Activated CD8-positive, alpha-beta memory T cell treated with anti-CD3 and anti-CD28 coated beads for 36 hours (primary cell): ENCODE measurements at regions not wholly inside any gene's neighbourhood (a gene's known extent, or its start where the extent isn't known, plus 50 kb on each side); places are given as distances from the start of the nearest gene placed in this dataset.

ENCODE experiments used
- CTCF ChIA-PET: fragments of 350-600 bp; sonication (Branson Sonifier 250); formaldehyde crosslinking; loops from one replicate; lab custom pipeline; 2021; ENCODE audit warnings: antibody characterized with exemption; lab: Charles Lee
- POLR2A ChIA-PET: fragments of 350-600 bp; sonication (Branson Sonifier 250); formaldehyde crosslinking; loops from one replicate; lab custom pipeline; 2021; ENCODE audit warnings: antibody characterized with exemption; lab: Charles Lee

DNA sequence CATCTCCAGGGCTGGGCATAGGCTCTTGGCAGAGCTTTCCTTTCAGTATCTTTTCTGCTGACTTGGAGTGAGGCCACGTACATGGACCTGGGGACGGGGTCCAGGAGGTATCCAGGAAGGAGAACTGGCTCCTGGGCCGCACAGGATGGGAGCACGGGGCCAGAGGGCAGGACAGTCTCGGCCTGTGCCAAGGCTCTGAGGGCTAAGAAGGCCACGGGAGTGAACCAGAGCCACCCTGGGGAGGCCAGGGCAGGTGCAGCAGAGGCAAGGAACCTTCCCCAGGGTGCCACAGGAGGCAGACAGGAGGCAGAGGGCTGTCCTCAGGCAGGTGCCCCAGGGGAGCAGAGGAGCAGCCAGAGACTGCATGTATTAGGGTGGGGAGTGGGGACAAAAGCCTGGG, 50.3 kb downstream of the PLXNA1 start:
- CTCF ChIA-PET, result no interaction called here
- POLR2A ChIA-PET, result no interaction called here

DNA sequence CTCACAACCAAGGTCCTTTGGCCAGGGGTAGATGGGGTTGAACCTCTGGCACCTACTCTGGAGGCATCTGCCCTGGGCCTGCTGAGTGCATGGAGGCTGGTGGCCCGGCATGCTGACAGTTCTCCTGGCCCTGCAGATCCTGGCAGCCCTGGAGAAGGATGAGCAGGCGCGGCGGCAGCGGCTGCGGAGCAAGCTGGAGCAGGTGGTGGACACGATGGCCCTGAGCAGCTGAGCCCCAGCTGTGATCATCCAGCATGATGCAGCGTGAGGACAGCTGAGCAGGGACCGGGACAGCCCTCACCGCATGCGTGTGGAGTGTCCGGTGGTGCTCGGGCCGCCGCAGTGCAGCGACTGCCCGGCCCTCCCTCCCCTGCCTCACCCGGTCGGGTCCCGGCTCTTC, 50.9 kb downstream of the PLXNA1 start:
- POLR2A ChIA-PET, result no interaction called here
- CTCF ChIA-PET, result no interaction called here

DNA sequence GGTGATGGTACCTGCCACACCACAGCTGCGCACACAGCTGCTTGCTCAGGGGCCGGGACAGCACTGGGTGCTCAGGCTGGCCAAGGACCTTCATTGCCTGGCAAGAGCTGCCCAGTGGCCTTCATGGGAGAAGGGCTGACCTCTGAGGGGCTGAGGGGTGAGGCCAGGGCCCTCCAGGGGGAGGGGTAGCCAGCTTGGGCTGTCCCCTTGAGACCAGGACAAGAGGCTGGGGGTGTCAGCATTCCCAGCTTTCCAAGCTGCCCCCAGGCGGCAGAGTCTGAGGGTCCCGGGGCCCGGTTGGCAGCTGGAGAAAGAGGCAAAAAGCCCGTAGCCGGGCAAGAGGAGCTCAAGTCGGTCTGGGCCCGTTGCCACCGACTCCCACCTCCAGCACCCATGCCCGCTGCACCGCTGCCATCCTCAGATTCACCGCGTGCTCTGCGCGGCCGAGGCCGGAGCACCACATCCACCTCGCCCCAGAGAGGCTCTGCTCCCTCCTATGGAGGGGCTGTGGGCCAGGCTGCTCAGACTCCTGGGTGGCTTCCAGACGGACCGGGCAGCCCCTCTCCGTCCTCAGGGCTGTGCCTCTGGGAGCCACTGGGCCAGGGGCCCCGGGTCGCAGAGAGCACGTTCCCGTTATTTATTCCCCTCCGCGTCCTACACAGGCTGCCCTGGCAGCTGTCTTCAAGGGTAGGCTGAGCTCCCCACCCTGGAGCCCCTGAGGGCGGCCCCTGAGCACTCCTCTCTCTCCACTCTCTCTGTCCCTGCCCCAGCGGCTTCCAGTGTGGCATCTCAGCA, 51.5 kb downstream of the PLXNA1 start:
- POLR2A ChIA-PET, result no interaction called here
- CTCF ChIA-PET, result interaction anchor here (1.0 kb wide), 1 partner anchor 340 kb away, joined by 3 read pairs; no protein-coding TSS in a partner anchor

DNA sequence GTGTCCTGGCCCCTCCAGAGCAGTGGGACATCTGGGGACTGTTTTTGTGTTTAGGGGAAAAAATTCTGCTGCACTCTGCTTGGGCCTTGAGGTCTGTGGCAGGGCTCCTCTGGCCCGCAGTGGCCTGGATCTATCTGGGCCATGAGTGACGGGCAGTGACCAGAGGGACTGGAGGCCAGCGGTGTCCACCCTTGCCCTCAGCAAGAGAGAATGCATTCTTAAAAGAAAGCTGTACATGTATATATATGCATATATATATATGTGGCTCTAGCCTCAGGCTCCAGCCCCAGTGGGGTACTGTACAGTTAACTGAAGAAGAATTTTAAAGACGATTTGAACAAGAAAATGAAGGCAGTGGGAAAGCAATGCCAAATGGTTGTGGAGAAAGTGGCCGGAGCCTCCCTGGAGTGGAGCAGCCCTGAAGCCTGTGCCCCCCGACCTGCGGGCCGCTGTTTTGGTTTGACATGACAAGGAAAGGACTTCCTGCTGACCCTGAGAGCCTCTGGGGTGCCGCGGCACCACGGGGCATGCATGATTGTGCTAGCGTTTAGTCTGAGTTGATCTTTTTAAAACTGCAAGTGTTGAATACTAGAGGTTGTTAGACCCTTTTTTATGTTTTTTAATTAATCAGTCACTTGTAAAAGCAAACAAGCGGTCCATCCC, 52.2 kb downstream of the PLXNA1 start:
- ChIA-PET POLR2A (no interaction called here), CTCF (interaction anchor here (1.0 kb wide), 1 partner anchor 339 kb away, joined by 3 read pairs; no protein-coding TSS in a partner anchor)

DNA sequence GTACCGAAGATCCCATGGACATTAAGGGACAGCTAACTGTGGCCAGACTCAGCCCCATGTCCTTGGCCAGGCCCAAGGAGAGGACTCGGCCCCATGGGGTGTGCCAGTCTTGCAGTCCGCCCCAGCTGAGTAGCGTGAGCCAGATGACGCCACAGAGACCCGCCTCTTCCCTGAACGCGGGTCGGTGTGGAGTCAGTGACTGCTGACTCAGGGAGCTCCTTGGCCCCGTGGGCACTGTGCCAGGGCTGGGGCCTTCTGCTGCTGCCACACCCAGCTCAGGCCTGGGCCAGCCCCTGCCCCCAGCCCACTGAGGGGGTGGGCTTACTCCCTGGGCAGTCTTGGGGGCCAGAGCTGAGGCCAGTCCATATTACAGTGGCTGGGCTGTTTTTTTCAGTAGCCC, 52.8 kb downstream of the PLXNA1 start:
- POLR2A ChIA-PET, result no interaction called here
- CTCF ChIA-PET, result no interaction called here

DNA sequence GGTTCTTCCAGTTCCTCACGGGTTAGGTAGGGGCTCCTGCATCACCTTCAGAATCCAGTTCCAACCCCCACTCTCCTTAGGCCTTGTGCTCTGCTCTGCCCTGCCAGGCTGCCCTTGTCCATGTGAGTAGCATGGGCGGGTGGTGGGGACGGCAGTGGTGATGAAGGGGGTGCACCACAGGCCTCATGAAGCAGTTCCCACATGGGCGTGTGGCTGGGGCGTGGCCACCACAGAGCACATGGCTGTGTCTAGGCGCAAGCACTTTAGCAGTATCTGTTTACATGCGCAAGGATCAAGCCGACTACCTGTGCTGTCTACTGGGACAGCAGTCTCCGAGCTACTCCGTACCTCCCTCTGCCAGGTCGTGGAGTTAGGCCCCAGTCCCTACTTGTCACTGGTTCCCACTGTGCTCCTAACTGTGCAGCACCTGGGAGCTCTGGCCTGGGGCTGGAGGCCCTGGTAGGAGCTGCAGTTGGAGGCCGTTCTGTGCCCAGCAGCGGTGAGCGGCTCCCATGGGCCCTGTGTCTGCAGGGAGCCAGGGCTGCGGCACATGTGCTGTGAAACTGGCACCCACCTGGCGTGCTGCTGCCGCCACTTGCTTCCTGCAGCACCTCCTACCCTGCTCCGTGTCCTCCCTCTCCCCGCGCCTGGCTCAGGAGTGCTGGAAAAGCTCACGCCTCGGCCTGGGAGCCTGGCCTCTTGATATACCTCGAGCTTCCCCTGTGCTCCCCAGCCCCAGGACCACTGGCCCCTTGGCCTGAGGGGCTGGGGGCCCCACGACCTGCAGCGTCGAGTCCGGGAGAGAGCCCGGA, 53.5 kb downstream of the PLXNA1 start:
- ChIA-PET POLR2A (no interaction called here), CTCF (no interaction called here)

DNA sequence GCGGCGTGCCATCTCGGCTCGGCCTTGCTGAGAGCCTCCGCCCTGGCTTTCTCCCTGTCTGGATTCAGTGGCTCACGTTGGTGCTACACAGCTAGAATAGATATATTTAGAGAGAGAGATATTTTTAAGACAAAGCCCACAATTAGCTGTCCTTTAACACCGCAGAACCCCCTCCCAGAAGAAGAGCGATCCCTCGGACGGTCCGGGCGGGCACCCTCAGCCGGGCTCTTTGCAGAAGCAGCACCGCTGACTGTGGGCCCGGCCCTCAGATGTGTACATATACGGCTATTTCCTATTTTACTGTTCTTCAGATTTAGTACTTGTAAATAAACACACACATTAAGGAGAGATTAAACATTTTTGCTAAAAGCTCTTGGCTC, 54.1 kb downstream of the PLXNA1 start:
- POLR2A ChIA-PET, result no interaction called here
- CTCF ChIA-PET, result no interaction called here

DNA sequence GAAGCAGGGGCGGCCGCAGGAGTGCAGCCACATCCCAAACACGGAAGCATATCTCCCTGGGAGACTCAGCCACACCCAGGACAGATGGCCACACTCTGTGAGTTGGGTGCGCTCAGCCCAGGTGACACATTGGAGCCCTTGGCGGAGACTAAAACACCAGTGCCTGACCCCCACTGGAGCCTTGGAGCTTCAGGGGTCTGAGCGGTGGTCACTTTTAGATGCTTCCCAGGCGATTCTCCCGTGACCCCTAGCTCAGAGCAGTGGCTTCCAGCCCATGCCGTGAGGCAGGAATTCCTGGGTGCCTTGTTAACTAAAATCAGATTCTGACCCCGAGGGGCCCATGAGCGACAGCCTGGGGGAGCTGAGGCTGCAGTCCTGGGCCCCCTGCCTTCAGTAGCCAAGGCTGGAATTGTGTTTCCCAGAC, 54.5 kb downstream of the PLXNA1 start:
- ChIA-PET CTCF (no interaction called here), POLR2A (no interaction called here)

DNA sequence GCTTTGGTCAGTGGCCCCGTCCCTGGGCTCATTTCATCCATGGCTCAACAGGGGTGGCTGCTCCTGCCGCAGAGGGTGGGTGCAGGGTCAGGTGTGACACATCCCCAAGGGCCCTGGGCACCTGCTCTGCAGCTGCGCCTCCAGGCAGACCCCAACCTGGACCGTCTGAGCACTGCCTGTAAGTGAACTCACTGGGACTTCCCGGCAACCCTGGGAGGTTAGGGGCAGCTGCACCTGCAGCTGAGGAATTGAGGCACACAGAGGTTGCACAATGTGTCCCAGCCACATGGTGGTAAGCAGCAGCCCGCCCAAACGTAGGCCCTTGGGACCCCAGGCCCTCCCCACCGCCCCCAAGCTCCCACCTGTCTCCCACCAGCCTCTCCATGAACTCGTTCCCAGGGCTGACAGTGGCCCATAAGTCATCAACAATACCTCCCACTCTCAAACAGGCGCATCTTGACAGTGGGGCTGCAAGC, 55.1 kb downstream of the PLXNA1 start:
- ChIA-PET CTCF (no interaction called here), POLR2A (no interaction called here)

DNA sequence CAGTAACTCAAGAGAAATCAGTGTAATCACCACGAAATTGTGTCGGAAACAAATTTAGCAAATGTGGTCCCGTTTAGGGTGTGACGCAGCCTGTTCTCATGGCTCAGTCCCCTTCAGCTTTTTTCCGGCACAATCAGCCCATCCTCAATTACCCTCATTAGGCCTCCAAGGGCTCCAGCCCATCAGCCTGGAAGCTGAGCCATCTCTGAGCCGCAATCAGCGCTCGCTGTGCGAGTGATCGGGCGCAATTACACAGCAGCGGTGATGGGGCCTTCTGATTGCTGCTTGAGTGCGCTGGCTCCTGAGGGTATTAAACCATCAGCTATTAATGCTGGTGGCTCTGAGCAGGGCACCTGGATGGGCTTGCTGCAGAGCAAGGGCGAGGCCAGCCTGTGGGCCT, 55.6 kb downstream of the PLXNA1 start:
- CTCF ChIA-PET, result no interaction called here

DNA sequence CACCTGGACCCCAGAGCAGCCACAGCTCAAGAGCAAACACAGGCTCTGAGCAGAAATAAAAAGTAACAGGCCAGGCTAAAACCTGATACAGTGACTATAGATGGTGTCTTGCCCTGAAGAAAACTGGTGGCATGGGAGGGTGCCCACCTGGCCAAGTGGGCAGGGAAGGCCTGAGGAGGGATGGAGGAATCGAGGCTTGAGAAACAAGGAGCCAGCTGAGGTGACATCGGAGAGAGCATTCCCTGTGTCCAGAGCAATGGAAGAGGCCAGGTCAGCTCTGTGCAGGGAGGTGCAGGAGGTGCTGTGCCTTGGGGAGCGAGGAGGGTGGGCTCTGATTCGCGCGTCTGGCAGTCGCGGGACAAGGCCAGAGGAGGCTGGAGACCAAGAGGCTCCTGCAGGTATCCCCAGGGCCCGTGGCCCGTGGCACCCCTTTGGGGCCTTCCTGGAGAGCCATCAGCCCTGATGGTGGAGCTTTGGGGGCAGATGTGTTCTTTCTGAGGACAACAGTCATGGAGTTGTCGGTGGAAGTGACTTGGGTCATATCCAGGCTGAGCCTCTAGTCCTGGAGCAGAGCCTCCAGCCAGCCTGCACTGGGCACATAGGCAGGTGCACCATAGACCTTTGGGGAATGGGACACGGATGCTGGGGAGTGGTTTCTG, 56.1 kb downstream of the PLXNA1 start:
- ChIA-PET CTCF (no interaction called here), POLR2A (no interaction called here)

More for the DNA sequence above, 55.6 kb downstream of the PLXNA1 start:
- POLR2A ChIA-PET, result no interaction called here

DNA sequence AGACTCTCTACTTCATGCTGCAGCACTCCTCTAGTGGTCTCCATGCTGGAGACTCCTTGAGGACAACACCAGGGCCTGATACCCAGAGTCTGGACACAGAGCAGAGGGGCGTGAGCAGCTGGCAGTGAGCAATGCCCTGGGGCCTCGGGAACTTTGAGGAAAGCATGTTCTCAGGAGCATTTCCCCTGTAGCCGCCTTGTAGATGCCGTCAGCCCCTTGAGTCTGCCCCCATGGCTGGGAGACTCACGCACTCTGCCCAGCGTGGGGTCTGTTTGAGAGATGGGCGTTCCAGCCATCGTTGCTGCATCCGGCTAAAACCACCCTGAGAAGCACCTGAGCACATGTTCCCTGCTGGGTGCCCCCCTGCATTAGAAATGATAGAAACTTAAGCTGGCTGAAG, 56.8 kb downstream of the PLXNA1 start:
- ChIA-PET POLR2A (no interaction called here), CTCF (no interaction called here)

DNA sequence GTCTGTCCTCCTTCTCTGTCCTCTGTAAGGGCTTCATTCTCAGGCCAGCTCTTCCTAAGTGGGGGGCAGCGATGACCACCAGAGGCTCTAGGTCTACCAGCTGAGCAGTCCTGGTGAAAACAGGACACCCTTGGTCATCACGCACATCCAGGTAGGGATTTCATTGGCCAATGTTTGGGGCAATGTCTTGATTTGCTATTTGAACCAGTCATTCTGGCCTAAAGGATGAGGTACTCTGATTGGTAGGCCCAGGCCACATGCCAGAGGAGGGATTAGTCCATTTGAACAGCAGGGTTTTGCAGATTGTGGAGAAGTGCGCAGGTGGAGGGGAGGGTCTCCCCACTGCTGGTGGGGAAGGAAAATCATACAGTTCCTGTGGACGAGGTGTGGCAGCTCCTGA, 57.3 kb downstream of the PLXNA1 start:
- ChIA-PET CTCF (no interaction called here), POLR2A (no interaction called here)

DNA sequence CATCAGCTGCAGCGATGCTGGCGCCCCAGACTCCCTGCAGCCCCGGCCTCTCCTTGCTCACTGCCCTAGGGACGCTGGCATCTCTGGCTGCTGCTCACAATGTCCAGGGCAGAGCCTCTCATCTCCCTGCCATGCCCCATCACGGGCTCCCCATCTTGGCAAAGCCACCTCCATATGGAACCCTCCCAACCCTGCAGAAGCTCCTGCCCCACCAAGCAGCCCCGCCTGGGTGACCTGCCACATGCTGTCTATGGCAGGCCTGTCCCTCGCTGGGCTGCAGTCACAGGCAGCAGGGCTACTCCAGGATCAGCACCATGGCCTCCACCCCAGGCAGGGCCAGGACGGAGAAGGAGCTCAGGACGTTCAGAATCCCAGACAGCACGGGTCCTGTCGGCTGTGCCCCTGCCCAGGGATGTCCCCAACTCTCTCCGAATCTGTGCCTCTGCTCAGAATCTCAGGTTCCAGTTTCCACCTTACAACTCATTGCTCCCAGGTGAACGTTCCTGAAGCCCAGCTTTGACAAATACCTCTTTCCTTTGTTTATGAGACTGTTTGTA, 58.4 kb downstream of the PLXNA1 start:
- CTCF ChIA-PET, result no interaction called here
- POLR2A ChIA-PET, result no interaction called here

DNA sequence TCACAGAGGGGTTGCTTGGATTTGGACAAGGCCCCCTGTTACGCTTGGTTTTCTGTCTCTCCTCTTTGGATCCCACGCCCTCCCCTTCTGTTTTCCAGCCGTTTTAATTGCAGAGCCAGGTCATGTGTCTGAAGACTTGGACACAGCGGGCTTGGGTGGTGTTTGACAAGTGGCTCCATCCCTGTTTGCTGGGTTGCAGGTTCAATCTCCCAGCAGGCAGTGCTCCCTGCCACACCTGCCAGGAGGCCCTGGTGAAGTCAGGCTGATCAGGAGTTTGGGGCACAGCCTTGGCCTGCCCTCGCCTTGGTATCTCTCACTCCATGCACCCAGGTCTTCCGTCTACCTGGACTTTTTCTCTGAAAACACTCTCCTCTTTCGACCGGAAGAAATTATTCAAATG, 59.0 kb downstream of the PLXNA1 start:
- ChIA-PET CTCF (no interaction called here), POLR2A (no interaction called here)

DNA sequence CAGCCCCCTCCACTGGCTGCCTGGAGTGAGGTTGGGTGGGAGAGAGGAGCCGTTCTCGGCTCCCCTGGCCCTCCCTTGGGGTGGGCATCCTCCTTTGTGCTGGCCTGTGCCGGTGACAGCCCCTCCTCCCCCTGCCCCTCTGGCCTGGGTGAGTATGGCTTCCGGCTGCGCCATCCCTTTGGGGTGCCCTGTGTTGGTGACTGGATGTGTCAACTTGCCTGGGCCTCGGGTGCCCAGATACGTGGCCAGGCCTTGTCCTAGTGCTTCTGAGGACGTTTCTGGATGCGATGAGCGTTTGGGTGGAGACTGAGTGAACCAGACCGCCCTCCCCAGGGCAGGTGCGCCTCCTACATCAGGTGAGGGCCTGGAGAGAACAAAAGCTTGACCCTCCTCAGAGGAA, 59.7 kb downstream of the PLXNA1 start:
- ChIA-PET POLR2A (no interaction called here), CTCF (no interaction called here)

DNA sequence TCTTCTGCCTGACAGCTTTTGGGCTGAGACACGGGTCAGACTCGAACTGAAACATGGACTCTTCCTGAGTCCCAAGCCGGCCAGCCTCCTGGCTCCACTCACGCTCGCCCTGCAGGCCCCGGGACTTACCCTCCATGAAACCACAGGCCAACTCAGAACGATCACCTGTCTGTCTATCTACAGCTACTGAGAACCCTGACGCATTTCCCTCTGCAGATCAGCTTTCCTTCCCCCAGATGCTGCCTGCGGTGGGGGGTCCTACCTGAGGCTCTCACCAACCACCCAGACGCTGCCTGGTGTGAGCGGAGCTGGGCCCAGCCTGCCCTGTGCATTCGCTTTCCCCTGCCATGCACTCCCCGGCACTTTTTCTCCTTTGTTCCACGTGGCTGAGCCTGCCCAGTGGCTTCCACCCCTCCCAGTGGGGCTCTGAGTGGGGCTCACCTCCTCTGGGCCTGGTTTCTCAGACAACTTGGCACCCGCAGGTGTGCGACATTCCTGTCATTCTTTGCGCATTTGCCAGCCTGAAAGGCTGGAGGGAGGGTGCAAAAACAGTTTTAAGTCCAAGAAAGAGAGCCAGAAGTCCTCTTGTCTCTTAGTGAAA, 60.2 kb downstream of the PLXNA1 start:
- CTCF ChIA-PET, result no interaction called here
- POLR2A ChIA-PET, result no interaction called here

DNA sequence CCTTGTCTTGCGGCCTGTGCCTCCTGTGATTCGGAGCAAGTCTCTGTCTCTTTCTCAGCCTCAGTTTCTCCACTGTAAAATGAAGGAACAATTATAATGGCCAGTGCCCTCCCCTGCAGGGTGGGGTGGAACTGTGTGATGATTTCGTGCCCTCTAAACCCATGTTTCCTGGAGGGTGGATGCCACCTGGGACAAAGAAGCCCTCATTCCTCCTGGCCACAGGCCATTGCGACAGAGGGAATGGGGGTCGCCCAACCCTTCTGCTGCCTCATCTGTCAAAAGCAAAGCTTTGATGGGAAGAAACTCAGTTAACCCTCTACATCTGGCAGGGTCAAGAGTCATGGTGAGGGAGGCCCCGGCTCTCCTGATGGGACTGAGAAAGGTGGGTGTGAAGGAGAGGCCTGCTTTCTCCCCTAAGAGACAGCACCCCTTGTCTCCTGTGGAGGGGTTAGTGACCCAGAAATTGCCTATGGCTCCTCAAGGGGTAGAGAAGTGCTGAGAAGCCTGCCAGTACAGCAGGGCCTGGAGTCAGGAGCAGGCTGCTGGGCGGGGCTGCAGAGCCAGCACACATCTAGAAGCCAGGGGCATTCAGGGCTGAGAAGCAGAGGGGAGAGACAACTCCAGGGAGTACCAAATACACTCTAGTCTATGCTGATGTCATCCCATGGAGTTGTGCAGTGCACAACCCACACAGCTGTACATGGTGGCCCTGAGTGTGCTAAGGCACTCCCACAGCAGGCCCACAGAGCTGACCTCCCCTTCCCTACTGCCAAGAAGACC, 61.0 kb downstream of the PLXNA1 start:
- ChIA-PET POLR2A (no interaction called here), CTCF (no interaction called here)
